ENCODE measurements at regions not wholly inside any gene's neighbourhood (a gene's known extent, or its start where the extent isn't known, plus 50 kb on each side); places are given as distances from the start of the nearest gene placed in this dataset.
"Not testable (repeated sequence)": the region's sequence is repeated elsewhere in the genome, so short reads cannot be mapped to it uniquely, and the experiment has no call there.

DNA sequence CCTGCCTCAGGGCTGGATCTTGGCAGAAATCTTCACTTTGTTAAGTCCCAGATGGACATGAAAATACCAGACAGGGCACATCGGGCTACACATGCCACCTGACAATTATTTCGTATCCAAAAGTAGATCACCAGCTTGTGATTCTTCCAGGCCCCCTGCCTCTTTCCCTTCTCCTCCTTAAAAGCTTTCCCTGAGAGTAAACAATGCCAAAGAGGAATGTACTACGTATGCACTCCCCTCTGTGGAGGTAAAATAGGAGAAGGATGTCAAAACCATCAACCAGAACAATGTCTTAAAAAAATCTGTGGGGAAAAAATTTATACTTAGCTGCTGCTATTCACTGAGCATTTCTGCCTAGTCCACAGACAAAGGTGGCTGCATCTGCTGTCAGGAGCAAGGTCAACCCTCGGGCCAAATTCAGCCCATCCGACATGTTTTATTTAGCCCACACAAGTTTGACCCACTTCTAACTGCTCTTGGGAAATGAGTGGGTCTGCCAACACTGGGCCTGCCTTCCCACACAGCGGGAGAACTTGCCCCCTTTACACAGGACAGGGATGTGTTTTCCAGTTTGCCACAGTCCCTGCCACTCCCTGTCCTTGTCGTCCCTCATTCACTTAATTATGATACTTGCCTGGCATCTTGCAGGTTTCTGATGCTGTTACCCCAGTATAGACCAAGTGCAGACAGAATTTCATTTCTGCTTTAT, 74.7 kb upstream of the NBPF26 start:
- H3K4me1 ChIP-seq (ENCODE audit: control insufficient read depth in 1 of 2, insufficient read depth in 2 of 2, low read length in 2 of 2); H2AFZ ChIP-seq (ENCODE audit: low read depth, low read length, poor library complexity, severe bottlenecking); RAD21 ChIA-PET (ENCODE audit: low non-redundant PET in 1 of 2, low total read pairs in 2 of 2, uncharacterized antibody in 2 of 2, unreplicated experiment in 2 of 2); H3K79me2 ChIP-seq (ENCODE audit: insufficient read depth, low read length); H3K9me3 ChIP-seq (ENCODE audit: control insufficient read depth in 1 of 2, insufficient read depth in 1 of 2, low read depth in 1 of 2, low read length in 2 of 2); H3K4me3 ChIP-seq (replicated peaks in 1 of 2; ENCODE audit: low read depth in 1 of 2, low read length in 2 of 2); DNase-seq (ENCODE audit: low read depth, low spot score); BruUV-seq (replicated peaks); H3K9ac ChIP-seq (ENCODE audit: low read length); ATAC-seq; H4K20me1 ChIP-seq (ENCODE audit: insufficient read depth); H3K27me3 ChIP-seq (ENCODE audit: insufficient read depth, low read length); H3K27ac ChIP-seq (ENCODE audit: low read depth, low read length); CTCF ChIA-PET; POLR2A ChIA-PET; intact Hi-C loops (cut with micrococcal nuclease); H3K4me2 ChIP-seq (ENCODE audit: low read length); H3K9me2 ChIP-seq (ENCODE audit: insufficient read depth); H3K36me3 ChIP-seq (ENCODE audit: control insufficient read depth in 1 of 2, insufficient read depth in 2 of 2, low read length in 2 of 2): not testable (repeated sequence)

DNA sequence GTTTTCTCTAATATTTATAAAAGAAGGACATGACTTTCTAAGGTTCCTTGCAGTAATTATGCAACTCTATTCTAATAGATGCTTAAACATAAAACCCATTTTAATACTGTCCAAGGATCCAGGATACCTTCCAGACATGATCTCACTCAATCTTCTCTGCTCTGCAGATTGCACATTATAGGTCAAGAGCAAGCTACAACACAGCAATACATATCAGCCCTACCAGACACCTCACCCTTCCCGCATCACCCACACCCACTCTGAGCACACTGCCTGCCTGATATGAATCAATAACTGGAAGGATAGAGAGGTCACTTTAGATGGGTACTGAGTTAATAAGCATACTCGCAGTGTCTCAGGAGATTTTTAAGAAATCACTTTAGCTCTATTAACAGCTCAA, 74.0 kb upstream of the NBPF26 start:
- H3K27ac ChIP-seq (ENCODE audit: low read depth, low read length); intact Hi-C loops (cut with micrococcal nuclease); H3K79me2 ChIP-seq (ENCODE audit: insufficient read depth, low read length); BruUV-seq (replicated peaks); DNase-seq (ENCODE audit: low read depth, low spot score); RAD21 ChIA-PET (ENCODE audit: low non-redundant PET in 1 of 2, low total read pairs in 2 of 2, uncharacterized antibody in 2 of 2, unreplicated experiment in 2 of 2); ATAC-seq; H4K20me1 ChIP-seq (ENCODE audit: insufficient read depth); CTCF ChIA-PET; H2AFZ ChIP-seq (ENCODE audit: low read depth, low read length, poor library complexity, severe bottlenecking); H3K9ac ChIP-seq (ENCODE audit: low read length); H3K4me1 ChIP-seq (ENCODE audit: control insufficient read depth in 1 of 2, insufficient read depth in 2 of 2, low read length in 2 of 2); H3K4me3 ChIP-seq (replicated peaks in 1 of 2; ENCODE audit: low read depth in 1 of 2, low read length in 2 of 2); POLR2A ChIA-PET; H3K9me2 ChIP-seq (ENCODE audit: insufficient read depth); H3K4me2 ChIP-seq (ENCODE audit: low read length); H3K27me3 ChIP-seq (ENCODE audit: insufficient read depth, low read length); H3K9me3 ChIP-seq (ENCODE audit: control insufficient read depth in 1 of 2, insufficient read depth in 1 of 2, low read depth in 1 of 2, low read length in 2 of 2); H3K36me3 ChIP-seq (ENCODE audit: control insufficient read depth in 1 of 2, insufficient read depth in 2 of 2, low read length in 2 of 2): not testable (repeated sequence)

DNA sequence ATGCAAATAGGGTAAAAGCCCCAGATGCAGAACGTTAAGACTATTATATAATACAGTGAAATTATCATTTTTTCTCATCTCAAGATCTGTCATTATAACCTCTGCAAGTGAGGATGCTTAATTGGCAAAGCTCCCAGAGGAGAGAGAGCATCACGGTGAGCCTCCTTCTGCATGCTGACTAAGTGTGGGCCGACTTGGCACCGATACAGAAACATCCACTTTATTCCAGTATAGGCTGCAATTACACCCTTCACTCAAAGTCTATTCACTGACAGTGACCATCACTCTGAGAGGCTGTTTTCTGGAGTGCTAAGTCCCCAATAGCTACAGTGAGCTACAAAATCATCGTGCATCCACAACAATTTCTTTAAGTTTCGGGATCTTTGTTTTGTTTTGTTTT, 69.6 kb upstream of the NBPF26 start:
- H2AFZ ChIP-seq (ENCODE audit: low read depth, low read length, poor library complexity, severe bottlenecking); RAD21 ChIA-PET (ENCODE audit: low non-redundant PET in 1 of 2, low total read pairs in 2 of 2, uncharacterized antibody in 2 of 2, unreplicated experiment in 2 of 2); BruUV-seq (replicated peaks); ATAC-seq; H3K79me2 ChIP-seq (ENCODE audit: insufficient read depth, low read length); H4K20me1 ChIP-seq (ENCODE audit: insufficient read depth); H3K36me3 ChIP-seq (ENCODE audit: control insufficient read depth in 1 of 2, insufficient read depth in 2 of 2, low read length in 2 of 2); H3K4me3 ChIP-seq (replicated peaks in 1 of 2; ENCODE audit: low read depth in 1 of 2, low read length in 2 of 2); H3K9me2 ChIP-seq (ENCODE audit: insufficient read depth); H3K4me2 ChIP-seq (ENCODE audit: low read length); H3K9ac ChIP-seq (ENCODE audit: low read length); H3K9me3 ChIP-seq (ENCODE audit: control insufficient read depth in 1 of 2, insufficient read depth in 1 of 2, low read depth in 1 of 2, low read length in 2 of 2); intact Hi-C loops (cut with micrococcal nuclease); H3K27me3 ChIP-seq (ENCODE audit: insufficient read depth, low read length); H3K4me1 ChIP-seq (ENCODE audit: control insufficient read depth in 1 of 2, insufficient read depth in 2 of 2, low read length in 2 of 2); POLR2A ChIA-PET; CTCF ChIA-PET; H3K27ac ChIP-seq (ENCODE audit: low read depth, low read length); DNase-seq (ENCODE audit: low read depth, low spot score): not testable (repeated sequence)

DNA sequence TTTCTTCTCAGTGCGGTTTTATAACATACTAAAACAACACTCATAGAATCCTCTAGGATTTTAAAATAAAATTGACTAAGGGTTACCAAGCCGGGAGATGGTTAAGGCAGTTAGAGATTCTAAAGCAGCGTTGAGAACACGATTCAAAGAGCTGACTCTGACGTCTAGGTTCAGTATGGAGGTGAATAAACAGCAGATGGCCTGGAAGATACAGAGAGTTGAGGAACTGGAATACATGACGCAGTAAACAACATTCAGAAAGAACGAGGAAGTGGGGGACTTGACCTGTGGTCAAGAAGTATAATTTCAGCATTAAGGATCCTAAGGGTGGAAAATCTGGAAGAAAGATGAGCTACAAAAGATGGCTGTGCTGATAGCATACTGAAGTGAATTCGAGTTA, 68.4 kb upstream of the NBPF26 start:
- intact Hi-C loops (cut with micrococcal nuclease); RAD21 ChIA-PET (ENCODE audit: low non-redundant PET in 1 of 2, low total read pairs in 2 of 2, uncharacterized antibody in 2 of 2, unreplicated experiment in 2 of 2): not testable (repeated sequence)

More for the DNA sequence above, 68.4 kb upstream of the NBPF26 start:
- H3K36me3 ChIP-seq (ENCODE audit: control insufficient read depth in 1 of 2, insufficient read depth in 2 of 2, low read length in 2 of 2); H2AFZ ChIP-seq (ENCODE audit: low read depth, low read length, poor library complexity, severe bottlenecking); H3K9me2 ChIP-seq (ENCODE audit: insufficient read depth); DNase-seq (ENCODE audit: low read depth, low spot score); H3K4me2 ChIP-seq (ENCODE audit: low read length); POLR2A ChIA-PET; ATAC-seq; H3K9me3 ChIP-seq (ENCODE audit: control insufficient read depth in 1 of 2, insufficient read depth in 1 of 2, low read depth in 1 of 2, low read length in 2 of 2); H3K79me2 ChIP-seq (ENCODE audit: insufficient read depth, low read length); H4K20me1 ChIP-seq (ENCODE audit: insufficient read depth); H3K4me1 ChIP-seq (ENCODE audit: control insufficient read depth in 1 of 2, insufficient read depth in 2 of 2, low read length in 2 of 2); CTCF ChIA-PET; H3K27ac ChIP-seq (ENCODE audit: low read depth, low read length); H3K9ac ChIP-seq (ENCODE audit: low read length); H3K4me3 ChIP-seq (replicated peaks in 1 of 2; ENCODE audit: low read depth in 1 of 2, low read length in 2 of 2); BruUV-seq (replicated peaks); H3K27me3 ChIP-seq (ENCODE audit: insufficient read depth, low read length): not testable (repeated sequence)

All from HCT116 (cell line).